ENCODE measurements at regions not wholly inside any gene's neighbourhood (a gene's known extent, or its start where the extent isn't known, plus 50 kb on each side); places are given as distances from the start of the nearest gene placed in this dataset.

GRCh38 chr4:113849771-113850170 is 88.2 kb upstream of the CAMK2D start:
- Mint-ChIP-seq H3K9me3 (ENCODE audit: unreplicated experiment) (no peaks in the 10 kb centered on the region), H3K27ac (ENCODE audit: unreplicated experiment) (no peak overlapping the region), H3K36me3 (ENCODE audit: insufficient read depth, unreplicated experiment) (no peaks in the 10 kb centered on the region), H3K27me3 (ENCODE audit: insufficient read depth, unreplicated experiment) (no peaks in the 10 kb centered on the region), H3K4me3 (ENCODE audit: unreplicated experiment) (no peak overlapping the region), H3K4me1 (ENCODE audit: low read depth, unreplicated experiment) (no peaks in the 10 kb centered on the region)
- DNase-seq: no peak
- no peaks in the 10 kb centered on the region for H3K27me3 ChIP-seq (replicated peaks; ENCODE audit: control insufficient read depth, insufficient read depth, low read length)
- ChIA-PET POLR2A (no interaction called here), CTCF (no interaction called here)
- no peak for TF ChIP-seq CTCF (IDR thresholded peaks at IDR 0.05; ENCODE audit: insufficient read depth in 1 of 2, low read depth in 1 of 2, low read length in 1 of 2, severe bottlenecking in 1 of 2, unreplicated experiment in 1 of 2)
- no peaks in the 10 kb centered on the region for H3K36me3 ChIP-seq (ENCODE audit: control insufficient read depth, insufficient read depth, low read length)
- no peaks in the 10 kb centered on the region for H3K4me1 ChIP-seq
- intact Hi-C loops (cut with micrococcal nuclease; ENCODE audit: unreplicated experiment): no loop called here
- BruUV-seq (replicated peaks): no TSS peak
- no peak overlapping the region for H3K4me3 ChIP-seq (ENCODE audit: low read depth, low read length)
- H3K9me3 ChIP-seq: no peaks in the 10 kb centered on the region

GRCh38 chr4:113847710-113848109 is 86.2 kb upstream of the CAMK2D start:
- no peaks in the 10 kb centered on the region for H3K36me3 ChIP-seq (ENCODE audit: control insufficient read depth, insufficient read depth, low read length)
- CTCF ChIA-PET: no interaction called here
- H3K27me3 ChIP-seq (replicated peaks; ENCODE audit: control insufficient read depth, insufficient read depth, low read length): no peaks in the 10 kb centered on the region
- intact Hi-C loops (cut with micrococcal nuclease; ENCODE audit: unreplicated experiment): no loop called here
- DNase-seq: no peak
- H3K27me3 Mint-ChIP-seq (ENCODE audit: insufficient read depth, unreplicated experiment): peaks cover 2% of the 10 kb centered on the region
- H3K9me3 ChIP-seq: no peaks in the 10 kb centered on the region
- no peak for TF ChIP-seq CTCF (IDR thresholded peaks at IDR 0.05; ENCODE audit: insufficient read depth in 1 of 2, low read depth in 1 of 2, low read length in 1 of 2, severe bottlenecking in 1 of 2, unreplicated experiment in 1 of 2)
- H3K4me3 ChIP-seq (ENCODE audit: low read depth, low read length): no peak overlapping the region
- no peaks in the 10 kb centered on the region for H3K36me3 Mint-ChIP-seq (ENCODE audit: insufficient read depth, unreplicated experiment)
- H3K4me3 Mint-ChIP-seq (ENCODE audit: unreplicated experiment): no peak overlapping the region
- BruUV-seq (replicated peaks): no TSS peak
- H3K4me1 ChIP-seq: no peaks in the 10 kb centered on the region
- POLR2A ChIA-PET: no interaction called here
- no peak overlapping the region for H3K27ac Mint-ChIP-seq (ENCODE audit: unreplicated experiment)
- no peaks in the 10 kb centered on the region for H3K9me3 Mint-ChIP-seq (ENCODE audit: unreplicated experiment)
- peaks cover 6% of the 10 kb centered on the region for H3K4me1 Mint-ChIP-seq (ENCODE audit: low read depth, unreplicated experiment)

- Mint-ChIP-seq H3K36me3 (ENCODE audit: insufficient read depth, unreplicated experiment) (no peaks in the 10 kb centered on the region), H3K4me1 (ENCODE audit: low read depth, unreplicated experiment) (peaks cover 6% of the 10 kb centered on the region), H3K9me3 (ENCODE audit: unreplicated experiment) (no peaks in the 10 kb centered on the region), H3K4me3 (ENCODE audit: unreplicated experiment) (no peak overlapping the region), H3K27ac (ENCODE audit: unreplicated experiment) (no peak overlapping the region), H3K27me3 (ENCODE audit: insufficient read depth, unreplicated experiment) (peaks cover 2% of the 10 kb centered on the region)
- Histone ChIP-seq H3K4me1 (no peaks in the 10 kb centered on the region), H3K4me3 (ENCODE audit: low read depth, low read length) (no peak overlapping the region), H3K9me3 (no peaks in the 10 kb centered on the region), H3K36me3 (ENCODE audit: control insufficient read depth, insufficient read depth, low read length) (no peaks in the 10 kb centered on the region), H3K27me3 (replicated peaks; ENCODE audit: control insufficient read depth, insufficient read depth, low read length) (no peaks in the 10 kb centered on the region)
- TF ChIP-seq CTCF (IDR thresholded peaks at IDR 0.05; ENCODE audit: insufficient read depth in 1 of 2, low read depth in 1 of 2, low read length in 1 of 2, severe bottlenecking in 1 of 2, unreplicated experiment in 1 of 2): no peak
- no TSS peak for BruUV-seq (replicated peaks)
- ChIA-PET POLR2A (no interaction called here), CTCF (no interaction called here)
- DNase-seq: no peak
- intact Hi-C loops (cut with micrococcal nuclease; ENCODE audit: unreplicated experiment): no loop called here
Observed at GRCh38 chr4:113846433-113846832, 84.9 kb upstream of the CAMK2D start.
